HEK293 (cell line): ENCODE measurements at regions not wholly inside any gene's neighbourhood (a gene's known extent, or its start where the extent isn't known, plus 50 kb on each side); places are given as distances from the start of the nearest gene placed in this dataset.

Experiments
- CTCF ChIA-PET: fragments of 350-600 bp; formaldehyde crosslinking; extraction: SDS; loops from one replicate; lab custom pipeline; 2021; ENCODE audit warnings: antibody characterized with exemption; lab: Yijun Ruan, JAX
- POLR2A ChIA-PET: fragments of 300-600 bp; formaldehyde crosslinking; extraction: SDS; loops from one replicate; lab custom pipeline; 2020; ENCODE audit warnings: antibody characterized with exemption, inconsistent platforms; lab: Yijun Ruan, JAX
- H3K27ac ChIP-seq: fragments of 200-500 bp; sonication (Bioruptor generic); 2 replicates; pipeline ENCODE4 v1.5.1; 2014; ENCODE audit warnings: low read depth, low read length, control low read depth, inconsistent platforms; ENCODE audit errors: extremely low read depth
- H3K36me3 ChIP-seq, 2 experiments: fragments of 200-500 bp in 1 of 2; sonication (Bioruptor generic) in 1 of 2; 1 replicate in 1 of 2; 2 replicates in 1 of 2; pipeline ENCODE4 v1.5.1; 2014 to 2017; ENCODE audit warnings: inconsistent platforms in 2 of 2, low read length in 2 of 2; ENCODE audit not compliant: control insufficient read depth in 2 of 2, insufficient read depth in 1 of 2
- H3K4me1 ChIP-seq: fragments of 200-500 bp; sonication (Bioruptor generic); 2 replicates; pipeline ENCODE4 v1.5.1; 2014; ENCODE audit warnings: mild to moderate bottlenecking, low read length, inconsistent platforms; ENCODE audit not compliant: control insufficient read depth, insufficient read depth
- H3K4me3 ChIP-seq: 2 replicates; pipeline ENCODE4 v1.5.1; 2011; ENCODE audit warnings: low read depth, mild to moderate bottlenecking, control low read depth, low read length, moderate library complexity
- H3K9me3 ChIP-seq: fragments of 200-500 bp; sonication (Bioruptor generic); 2 replicates; pipeline ENCODE4 v1.5.1; 2014; ENCODE audit warnings: low read depth, low read length, inconsistent platforms; ENCODE audit not compliant: control insufficient read depth, insufficient read depth
- MYNN ChIP-seq: fragments of 450-650 bp; formaldehyde crosslinking; IDR thresholded peaks from 2 replicates; pipeline ENCODE4 v1.5.1; 2016; ENCODE audit warnings: missing biosample characterization, missing genetic modification characterization, borderline replicate concordance
- SP7 ChIP-seq: fragments of 450-650 bp; formaldehyde crosslinking; IDR thresholded peaks from 2 replicates; pipeline ENCODE4 v1.5.1; 2016; ENCODE audit warnings: missing biosample characterization, missing genetic modification characterization
- ZNF175 ChIP-seq: fragments of 450-650 bp; formaldehyde crosslinking; IDR thresholded peaks from 2 replicates; pipeline ENCODE4 v1.5.1; 2016; ENCODE audit warnings: missing biosample characterization, missing genetic modification characterization
- ZNF266 ChIP-seq: fragments of 450-650 bp; formaldehyde crosslinking; IDR thresholded peaks from 2 replicates; pipeline ENCODE4 v1.5.1; 2016; ENCODE audit warnings: missing biosample characterization, missing genetic modification characterization, low read depth
- ZNF354C ChIP-seq: fragments of 450-650 bp; formaldehyde crosslinking; IDR thresholded peaks from 2 replicates; pipeline ENCODE4 v1.5.1; 2016; ENCODE audit warnings: missing biosample characterization, missing genetic modification characterization, low read depth, borderline replicate concordance
- ZNF362 ChIP-seq: fragments of 450-650 bp; formaldehyde crosslinking; IDR thresholded peaks from 2 replicates; pipeline ENCODE4 v1.5.1; 2016; ENCODE audit warnings: missing biosample characterization, missing genetic modification characterization
- ZNF600 ChIP-seq: fragments of 450-650 bp; formaldehyde crosslinking; IDR thresholded peaks from 2 replicates; pipeline ENCODE4 v1.5.1; 2016; ENCODE audit warnings: missing biosample characterization, missing genetic modification characterization
- ZNF623 ChIP-seq: fragments of 450-650 bp; formaldehyde crosslinking; IDR thresholded peaks from 2 replicates; pipeline ENCODE4 v1.5.1; 2016; ENCODE audit warnings: missing biosample characterization, missing genetic modification characterization
- ZSCAN16 ChIP-seq: fragments of 450-650 bp; formaldehyde crosslinking; IDR thresholded peaks from 2 replicates; pipeline ENCODE4 v1.5.1; 2016; ENCODE audit warnings: missing biosample characterization, missing genetic modification characterization
- TF ChIP-seq, protein P1 (sequence below): fragments of 450-650 bp; formaldehyde crosslinking; IDR thresholded peaks from 2 replicates; pipeline ENCODE4 v1.5.1; 2017; ENCODE audit warnings: missing biosample characterization, missing genetic modification characterization
- TF ChIP-seq, protein P2 (sequence below): fragments of 450-650 bp; formaldehyde crosslinking; IDR thresholded peaks from 2 replicates; pipeline ENCODE4 v1.5.1; 2016; ENCODE audit warnings: missing biosample characterization, missing genetic modification characterization
- TF ChIP-seq, protein P3 (sequence below): fragments of 450-650 bp; formaldehyde crosslinking; IDR thresholded peaks from 2 replicates; pipeline ENCODE4 v1.5.1; 2017; ENCODE audit warnings: missing biosample characterization, missing genetic modification characterization

DNA sequence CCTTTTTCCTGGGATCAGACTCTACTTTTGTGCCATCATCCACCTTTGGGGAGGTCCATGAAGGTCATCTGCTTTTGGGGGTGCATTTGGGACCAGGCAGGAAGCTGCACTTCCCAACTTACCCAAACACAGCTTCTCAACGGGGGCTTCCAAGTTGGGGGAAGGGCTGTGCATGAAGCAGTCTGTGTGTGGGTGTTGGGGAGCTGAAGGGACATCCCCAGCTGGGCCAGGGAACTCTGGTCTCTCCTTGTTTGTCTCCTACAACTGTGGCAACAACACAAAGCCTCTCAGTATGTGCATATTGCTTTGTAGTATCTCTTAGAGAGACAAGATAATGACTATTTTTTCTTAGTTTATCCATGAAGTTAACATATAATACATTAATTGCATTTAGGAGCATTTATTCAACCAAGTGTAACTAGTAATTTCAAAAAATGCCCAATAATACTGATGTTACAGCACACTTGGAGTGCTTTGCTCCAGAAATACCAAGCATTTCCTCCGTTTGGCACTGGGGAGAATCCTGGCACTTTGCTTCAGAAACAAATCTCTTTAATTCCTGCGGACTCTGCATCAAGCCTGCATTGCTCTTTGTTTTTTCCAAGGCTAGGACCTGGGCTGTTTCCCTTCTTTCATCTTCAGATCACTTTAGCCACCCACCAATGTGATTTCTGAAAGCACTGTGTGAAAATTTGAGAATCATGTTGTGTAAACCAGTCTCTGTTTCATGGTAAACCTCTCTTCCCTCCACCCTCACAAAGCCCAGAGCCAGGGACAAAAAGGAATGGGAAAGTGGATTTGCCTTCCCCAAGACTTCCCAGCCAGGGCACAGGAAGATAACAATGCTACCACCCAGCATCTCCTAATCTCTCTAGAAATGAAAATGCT is 126.2 kb upstream of the PFN2 start (continued):
- TF ChIP-seq ZNF354C (tag by site-specific recombination) (no peak), ZNF600 (tag by site-specific recombination) (no peak), ZNF175 (no peak)
- TF ChIP-seq, protein P1, sequence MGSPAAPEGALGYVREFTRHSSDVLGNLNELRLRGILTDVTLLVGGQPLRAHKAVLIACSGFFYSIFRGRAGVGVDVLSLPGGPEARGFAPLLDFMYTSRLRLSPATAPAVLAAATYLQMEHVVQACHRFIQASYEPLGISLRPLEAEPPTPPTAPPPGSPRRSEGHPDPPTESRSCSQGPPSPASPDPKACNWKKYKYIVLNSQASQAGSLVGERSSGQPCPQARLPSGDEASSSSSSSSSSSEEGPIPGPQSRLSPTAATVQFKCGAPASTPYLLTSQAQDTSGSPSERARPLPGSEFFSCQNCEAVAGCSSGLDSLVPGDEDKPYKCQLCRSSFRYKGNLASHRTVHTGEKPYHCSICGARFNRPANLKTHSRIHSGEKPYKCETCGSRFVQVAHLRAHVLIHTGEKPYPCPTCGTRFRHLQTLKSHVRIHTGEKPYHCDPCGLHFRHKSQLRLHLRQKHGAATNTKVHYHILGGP (tag by site-specific recombination), result no peak

GRCh38 chr3:150094150-150094933 is 123.6 kb upstream of the PFN2 start:
- ChIA-PET CTCF (no interaction called here), POLR2A (no interaction called here)
- Histone ChIP-seq H3K36me3 (no peaks in the 10 kb centered on the region), H3K27ac (no peak overlapping the region), H3K4me3 (no peak overlapping the region)
- TF ChIP-seq ZNF362 (tag by site-specific recombination) (no peak), SP7 (tag by site-specific recombination) (no peak), MYNN (tag by site-specific recombination) (no peak), ZNF623 (tag by site-specific recombination) (no peak), ZSCAN16 (tag by site-specific recombination) (no peak), ZNF266 (no peak)
- TF ChIP-seq, protein P2, sequence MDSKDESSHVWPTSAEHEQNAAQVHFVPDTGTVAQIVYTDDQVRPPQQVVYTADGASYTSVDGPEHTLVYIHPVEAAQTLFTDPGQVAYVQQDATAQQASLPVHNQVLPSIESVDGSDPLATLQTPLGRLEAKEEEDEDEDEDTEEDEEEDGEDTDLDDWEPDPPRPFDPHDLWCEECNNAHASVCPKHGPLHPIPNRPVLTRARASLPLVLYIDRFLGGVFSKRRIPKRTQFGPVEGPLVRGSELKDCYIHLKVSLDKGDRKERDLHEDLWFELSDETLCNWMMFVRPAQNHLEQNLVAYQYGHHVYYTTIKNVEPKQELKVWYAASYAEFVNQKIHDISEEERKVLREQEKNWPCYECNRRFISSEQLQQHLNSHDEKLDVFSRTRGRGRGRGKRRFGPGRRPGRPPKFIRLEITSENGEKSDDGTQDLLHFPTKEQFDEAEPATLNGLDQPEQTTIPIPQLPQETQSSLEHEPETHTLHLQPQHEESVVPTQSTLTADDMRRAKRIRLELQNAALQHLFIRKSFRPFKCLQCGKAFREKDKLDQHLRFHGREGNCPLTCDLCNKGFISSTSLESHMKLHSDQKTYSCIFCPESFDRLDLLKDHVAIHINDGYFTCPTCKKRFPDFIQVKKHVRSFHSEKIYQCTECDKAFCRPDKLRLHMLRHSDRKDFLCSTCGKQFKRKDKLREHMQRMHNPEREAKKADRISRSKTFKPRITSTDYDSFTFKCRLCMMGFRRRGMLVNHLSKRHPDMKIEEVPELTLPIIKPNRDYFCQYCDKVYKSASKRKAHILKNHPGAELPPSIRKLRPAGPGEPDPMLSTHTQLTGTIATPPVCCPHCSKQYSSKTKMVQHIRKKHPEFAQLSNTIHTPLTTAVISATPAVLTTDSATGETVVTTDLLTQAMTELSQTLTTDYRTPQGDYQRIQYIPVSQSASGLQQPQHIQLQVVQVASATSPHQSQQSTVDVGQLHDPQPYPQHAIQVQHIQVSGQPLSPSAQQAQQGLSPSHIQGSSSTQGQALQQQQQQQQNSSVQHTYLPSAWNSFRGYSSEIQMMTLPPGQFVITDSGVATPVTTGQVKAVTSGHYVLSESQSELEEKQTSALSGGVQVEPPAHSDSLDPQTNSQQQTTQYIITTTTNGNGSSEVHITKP, result no peak
- TF ChIP-seq, protein P3, sequence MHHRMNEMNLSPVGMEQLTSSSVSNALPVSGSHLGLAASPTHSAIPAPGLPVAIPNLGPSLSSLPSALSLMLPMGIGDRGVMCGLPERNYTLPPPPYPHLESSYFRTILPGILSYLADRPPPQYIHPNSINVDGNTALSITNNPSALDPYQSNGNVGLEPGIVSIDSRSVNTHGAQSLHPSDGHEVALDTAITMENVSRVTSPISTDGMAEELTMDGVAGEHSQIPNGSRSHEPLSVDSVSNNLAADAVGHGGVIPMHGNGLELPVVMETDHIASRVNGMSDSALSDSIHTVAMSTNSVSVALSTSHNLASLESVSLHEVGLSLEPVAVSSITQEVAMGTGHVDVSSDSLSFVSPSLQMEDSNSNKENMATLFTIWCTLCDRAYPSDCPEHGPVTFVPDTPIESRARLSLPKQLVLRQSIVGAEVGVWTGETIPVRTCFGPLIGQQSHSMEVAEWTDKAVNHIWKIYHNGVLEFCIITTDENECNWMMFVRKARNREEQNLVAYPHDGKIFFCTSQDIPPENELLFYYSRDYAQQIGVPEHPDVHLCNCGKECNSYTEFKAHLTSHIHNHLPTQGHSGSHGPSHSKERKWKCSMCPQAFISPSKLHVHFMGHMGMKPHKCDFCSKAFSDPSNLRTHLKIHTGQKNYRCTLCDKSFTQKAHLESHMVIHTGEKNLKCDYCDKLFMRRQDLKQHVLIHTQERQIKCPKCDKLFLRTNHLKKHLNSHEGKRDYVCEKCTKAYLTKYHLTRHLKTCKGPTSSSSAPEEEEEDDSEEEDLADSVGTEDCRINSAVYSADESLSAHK (tag by site-specific recombination), result no peak
- TF ChIP-seq, all 188 proteins: peak for 0
- Histone ChIP-seq H3K9me3 (no peaks in the 10 kb centered on the region), H3K4me1 (no peaks in the 10 kb centered on the region)
